Stimulated activated CD8-positive, alpha-beta memory T cell treated with anti-CD3 and anti-CD28 coated beads, Interleukin-12 subunit alpha, Interleukin-12 subunit beta, amount 100 ng/mL, for 1 hour (primary cell): ENCODE measurements at regions not wholly inside any gene's neighbourhood (a gene's known extent, or its start where the extent isn't known, plus 50 kb on each side); places are given as distances from the start of the nearest gene placed in this dataset.

Experiments
- DNase-seq: peaks from one replicate; pipeline ENCODE4 v3.0.0-alpha.2; 2020; ENCODE audit warnings: low read depth

DNA sequence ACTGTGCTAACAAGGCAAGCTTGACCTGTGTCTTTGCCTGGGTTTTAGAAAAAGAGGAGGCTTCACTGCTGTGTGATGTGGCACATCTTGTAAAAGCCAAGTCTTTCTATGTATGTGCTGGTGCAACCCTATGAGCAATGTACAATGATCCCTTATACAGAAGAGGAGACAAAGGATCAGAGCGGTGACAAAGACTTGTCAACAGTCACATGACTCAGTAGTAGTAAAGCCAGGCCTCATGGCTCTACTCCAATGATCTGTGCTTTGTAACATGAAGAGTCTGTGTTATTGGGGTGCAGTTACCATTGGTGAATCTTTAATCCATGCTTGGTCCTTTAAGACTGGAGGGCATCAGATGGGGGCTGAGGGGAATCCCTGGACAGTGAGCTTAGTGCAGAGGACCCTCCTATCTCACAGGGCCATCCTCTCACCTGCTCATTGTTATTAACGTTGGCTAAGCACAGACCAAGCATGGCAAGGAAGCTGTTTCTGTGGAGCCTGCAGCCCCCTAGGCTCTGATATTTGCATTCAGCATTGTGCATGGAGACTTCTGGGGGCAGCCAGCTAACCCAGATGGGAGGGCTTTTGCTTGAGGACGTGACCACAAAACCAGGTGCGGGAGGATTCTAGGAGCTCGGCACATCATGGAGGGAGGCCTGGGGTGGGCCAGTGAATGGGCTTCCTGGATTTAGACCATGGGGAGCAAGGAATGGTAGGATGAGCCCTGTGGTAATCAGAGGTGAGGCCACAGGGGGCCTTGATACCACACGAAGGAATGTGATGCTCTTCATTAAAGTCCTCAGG is 308.8 kb upstream of the ZNF32 start:
- no peak for DNase-seq

- no peak for DNase-seq
Observed at GRCh38 chr10:43955978-43956377, 307.3 kb upstream of the ZNF32 start.

GRCh38 chr10:43955002-43955596 is 306.4 kb upstream of the ZNF32 start:
- no peak for DNase-seq

- DNase-seq, result no peak
Observed at GRCh38 chr10:43953672-43954071, 305.0 kb upstream of the ZNF32 start.

DNA sequence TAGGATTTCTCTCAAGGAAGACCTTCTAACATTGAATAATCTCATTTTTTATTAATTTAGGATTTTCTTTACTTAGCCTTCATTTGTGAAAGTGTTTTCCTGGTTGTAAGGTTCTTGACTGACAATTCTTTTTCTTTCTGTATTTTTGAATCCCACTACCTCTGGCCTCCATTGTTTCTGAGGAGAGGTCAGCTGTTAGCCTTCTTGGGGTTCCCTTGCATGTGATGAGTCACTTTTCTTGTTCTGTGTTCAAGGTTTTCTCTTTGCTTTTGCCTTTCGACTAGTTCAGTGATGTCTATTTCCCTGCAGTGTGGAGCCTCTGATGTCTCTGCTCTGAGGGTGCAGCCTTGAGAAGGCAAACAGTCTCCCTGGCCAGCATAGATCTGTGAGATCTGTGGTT is 304.1 kb upstream of the ZNF32 start:
- no peak for DNase-seq

GRCh38 chr10:43949351-43949750 is 300.7 kb upstream of the ZNF32 start:
- DNase-seq, result no peak

- no peak for DNase-seq
Observed at GRCh38 chr10:43946445-43946844, 297.8 kb upstream of the ZNF32 start.

- no peak for DNase-seq
Observed at GRCh38 chr10:43945908-43946307, 297.2 kb upstream of the ZNF32 start.

DNA sequence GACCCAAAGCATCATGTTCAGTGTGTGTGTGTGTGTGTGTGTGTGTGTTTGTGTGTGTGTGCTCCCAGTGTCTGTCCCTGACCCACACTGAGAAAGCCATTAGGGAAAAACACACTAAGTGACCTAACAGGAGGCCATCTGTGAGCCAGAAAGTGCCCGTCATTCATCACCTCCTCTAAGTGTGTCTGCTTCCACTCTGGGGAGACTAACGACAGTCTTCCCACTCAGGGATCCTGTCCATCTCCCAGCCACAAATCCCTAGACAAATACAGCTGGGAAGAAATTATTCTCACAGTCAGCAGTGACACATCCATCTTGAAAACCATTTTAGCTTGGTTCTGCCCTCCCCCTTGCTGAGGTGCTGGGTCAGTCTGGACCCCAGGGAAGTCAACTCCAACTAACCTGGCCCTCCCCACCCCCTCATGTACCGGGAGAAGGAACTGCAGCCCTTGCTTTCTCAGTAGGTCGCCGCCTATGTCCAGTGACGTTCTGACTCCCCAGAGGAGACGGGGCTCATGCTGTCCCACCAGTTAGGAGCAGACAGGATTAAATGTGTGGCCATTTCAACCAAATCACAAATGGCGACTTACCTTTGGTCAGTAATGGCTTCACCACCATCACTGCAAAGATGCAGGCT is 296.5 kb upstream of the ZNF32 start:
- no peak for DNase-seq

DNA sequence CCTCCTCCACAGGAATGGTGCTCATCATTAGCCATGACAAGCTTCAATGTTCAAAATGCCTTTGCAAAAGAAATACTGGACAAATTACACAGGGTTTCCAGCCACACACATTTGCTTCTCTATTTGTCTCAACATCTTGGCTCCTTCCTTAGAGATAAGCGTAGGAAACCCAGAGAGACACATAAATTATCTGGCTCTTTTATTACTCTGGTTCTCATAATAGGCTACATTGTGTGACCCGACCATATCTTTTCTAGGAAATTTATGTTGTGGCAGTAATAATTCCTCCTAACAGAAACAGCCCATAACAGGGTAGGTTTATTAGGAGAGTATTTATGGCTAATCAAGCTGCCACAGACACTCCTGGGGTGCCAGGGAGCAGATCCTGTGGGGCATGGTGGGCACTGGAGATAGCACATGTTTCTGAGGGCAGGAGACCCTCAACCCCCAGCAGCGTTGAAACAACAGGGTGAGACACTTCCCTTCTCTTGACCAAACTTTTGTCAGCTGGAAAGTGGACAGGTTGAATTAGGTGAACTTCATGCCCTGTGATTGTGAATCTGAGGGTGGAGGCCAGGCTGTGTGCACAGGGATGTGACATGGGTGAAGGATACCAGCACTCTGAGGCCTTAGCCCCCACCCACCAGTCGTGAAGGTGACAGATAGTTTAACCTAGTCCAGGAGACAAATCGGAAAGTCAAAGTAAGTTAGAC is 295.9 kb upstream of the ZNF32 start:
- no peak for DNase-seq

GRCh38 chr10:43943818-43944360 is 295.2 kb upstream of the ZNF32 start:
- DNase-seq, result no peak

DNA sequence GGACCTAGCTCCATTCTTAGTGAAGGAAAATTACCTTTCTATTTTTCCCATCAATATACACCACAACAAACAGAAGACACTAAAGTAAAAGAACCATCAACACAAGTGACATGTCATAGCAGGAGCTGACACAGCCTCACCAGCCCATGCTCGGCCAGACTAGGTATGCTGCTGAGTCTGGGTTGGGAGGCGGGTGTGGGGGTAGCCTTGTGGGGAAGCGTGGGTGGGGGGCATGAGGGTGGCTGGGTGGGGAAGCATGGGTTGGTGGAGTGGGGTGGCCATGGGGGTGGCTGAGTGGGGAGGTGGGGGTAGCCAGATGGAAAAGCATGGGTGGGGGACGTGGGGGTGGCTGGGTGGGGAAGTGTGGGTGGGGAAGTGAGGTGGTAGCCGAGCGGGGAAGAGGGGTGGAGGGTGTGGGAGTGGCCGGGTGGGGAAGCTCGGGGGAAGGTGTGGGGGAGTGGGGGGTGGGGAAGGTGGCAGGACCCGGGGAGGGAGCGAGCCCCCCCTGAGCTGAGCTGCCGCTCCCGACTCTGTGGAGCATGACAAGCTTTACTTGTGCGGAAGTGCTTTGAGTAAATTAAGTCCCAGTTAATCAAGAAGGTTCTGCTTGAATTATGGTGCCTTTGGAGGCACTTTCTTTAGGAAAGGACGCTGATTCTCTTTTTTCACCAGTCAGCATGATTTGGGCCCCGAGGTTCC is 294.6 kb upstream of the ZNF32 start:
- DNase-seq, result no peak

GRCh38 chr10:43942096-43942850 is 293.6 kb upstream of the ZNF32 start:
- no peak for DNase-seq

DNA sequence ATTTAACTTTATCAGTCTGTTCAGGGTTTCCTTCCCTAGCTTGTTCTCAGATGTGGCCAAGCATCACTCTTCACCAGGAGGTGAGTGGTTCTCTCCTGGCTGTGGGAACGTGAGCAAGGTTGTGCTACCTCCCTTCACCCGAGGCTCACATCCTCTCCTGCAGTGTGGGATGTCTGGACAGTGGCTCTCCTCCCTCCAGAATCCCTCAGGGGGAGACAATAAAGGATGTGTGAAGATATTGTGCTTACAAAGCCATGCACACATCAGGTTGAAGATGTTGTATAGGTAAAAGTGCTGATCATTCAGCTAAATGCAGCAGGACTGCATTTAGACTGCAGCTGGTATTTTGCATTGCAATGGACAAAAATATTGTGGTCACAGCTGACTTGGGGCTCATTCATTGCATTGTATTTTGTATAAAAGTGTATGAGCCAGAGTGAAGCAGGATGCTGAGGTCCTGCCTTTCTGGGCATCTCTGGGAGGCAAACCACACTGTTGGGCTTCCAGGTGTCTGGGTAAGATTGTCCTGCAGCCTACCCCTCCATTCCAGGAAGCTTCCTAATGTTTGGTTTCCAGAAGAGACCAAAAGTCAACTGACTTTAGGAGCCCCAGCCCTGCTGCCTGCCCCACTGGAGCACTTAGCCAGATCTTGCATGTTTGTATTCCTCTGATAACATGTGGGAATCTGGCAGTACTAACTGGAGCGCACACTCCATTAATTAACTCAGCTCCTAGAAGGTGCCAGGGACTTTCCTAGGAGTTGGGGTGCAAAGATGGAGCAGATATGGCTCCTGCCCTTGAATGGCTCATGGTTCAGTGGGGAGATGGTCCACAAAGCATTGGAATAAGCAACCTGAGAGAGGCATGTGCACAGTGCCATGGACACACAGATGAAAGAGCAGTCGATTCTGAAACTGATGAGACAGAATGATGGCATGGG is 292.5 kb upstream of the ZNF32 start:
- DNase-seq, result no peak

DNA sequence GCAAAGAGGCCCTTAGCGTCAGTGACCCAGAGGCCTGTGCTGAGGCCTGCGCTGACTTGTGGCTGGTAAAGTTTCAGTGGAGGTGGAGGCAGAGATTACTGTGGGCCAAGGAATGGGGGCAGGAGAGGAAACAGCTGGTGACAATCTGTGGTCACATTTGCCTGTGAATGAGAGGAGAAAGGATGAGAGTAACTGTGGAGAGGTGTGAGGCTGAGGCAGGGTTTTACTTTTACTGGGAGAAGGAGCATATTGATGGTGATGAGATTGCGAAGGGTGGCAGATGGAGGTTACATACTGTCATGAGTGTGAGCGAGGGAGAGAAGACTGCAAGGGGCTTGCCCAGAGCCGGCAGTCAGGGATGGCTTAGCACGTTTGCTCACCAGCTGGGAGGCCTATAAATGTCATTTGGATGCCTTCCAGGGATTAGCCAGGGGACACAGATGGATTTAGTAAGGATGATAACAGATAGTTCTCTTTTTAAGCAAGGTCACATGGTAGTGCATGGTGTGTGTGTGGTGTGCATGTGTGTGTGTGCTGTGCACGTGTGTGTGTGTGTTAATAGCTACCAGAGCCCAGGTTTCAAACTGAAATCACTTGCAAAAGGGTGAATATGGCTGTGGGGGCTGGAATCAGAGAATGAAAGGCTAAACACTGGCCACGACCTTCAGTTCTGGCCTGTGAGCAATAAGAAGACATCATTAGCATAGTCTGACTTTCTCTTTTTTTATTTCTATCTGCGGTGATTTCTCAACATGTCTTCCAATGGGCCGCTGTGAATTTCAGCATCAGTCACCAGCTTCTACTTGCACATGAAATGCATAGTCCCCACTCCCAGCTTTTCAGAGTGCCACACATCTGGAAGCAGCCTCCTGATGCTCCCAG is 291.5 kb upstream of the ZNF32 start:
- no peak for DNase-seq

- DNase-seq, result no peak
Observed at GRCh38 chr10:43939389-43939938, 290.8 kb upstream of the ZNF32 start.

DNA sequence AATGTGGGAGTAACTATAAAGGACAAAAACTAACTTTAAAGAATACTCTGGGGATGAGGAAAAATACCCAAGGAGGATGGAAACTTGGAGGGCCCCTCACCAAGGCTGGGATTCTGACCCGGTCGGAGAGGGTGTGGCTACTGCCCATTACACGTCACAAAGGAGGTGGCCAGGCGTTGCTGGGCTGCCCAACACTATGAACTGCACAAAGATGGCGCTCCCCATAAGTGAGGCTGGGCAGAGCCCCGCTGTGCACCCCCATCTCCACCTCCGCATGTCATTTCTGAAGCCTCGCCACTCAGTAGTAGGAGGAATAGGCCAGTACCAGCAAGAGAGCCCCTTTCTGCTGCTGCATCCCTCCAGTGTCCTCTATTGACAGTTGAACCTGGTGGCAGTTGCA is 290.1 kb upstream of the ZNF32 start:
- no peak for DNase-seq

- DNase-seq, result no peak
Observed at GRCh38 chr10:43931308-43931930, 282.7 kb upstream of the ZNF32 start.
